NK-92 (cell line): ENCODE measurements at regions not wholly inside any gene's neighbourhood (a gene's known extent, or its start where the extent isn't known, plus 50 kb on each side); places are given as distances from the start of the nearest gene placed in this dataset.

Experiments used
- DNase-seq: peaks from one replicate; lab custom pipeline; 2025; ENCODE audit not compliant: unreplicated experiment; lab: John Stamatoyannopoulos, UW

DNA sequence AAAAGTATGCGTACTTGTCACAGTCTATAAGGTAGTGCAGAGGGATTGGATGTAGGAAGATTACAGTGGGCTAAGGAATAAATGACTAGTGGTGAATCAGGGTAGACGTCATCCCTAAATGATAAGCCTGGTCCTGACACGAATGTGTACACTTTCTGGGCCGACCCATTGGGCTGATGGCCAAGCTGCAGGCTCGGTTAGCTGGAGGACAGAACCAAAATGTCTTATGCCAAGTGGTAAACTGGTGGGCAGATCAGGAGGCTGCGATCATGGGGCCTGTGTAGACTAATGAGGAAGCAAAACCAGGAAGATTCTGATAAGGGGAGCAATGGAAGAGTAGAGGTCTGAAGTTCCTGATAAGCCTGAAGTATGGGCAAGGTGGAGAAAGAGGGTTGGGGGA, 272.8 kb upstream of the GATB start:
- DNase-seq, result no peak

DNA sequence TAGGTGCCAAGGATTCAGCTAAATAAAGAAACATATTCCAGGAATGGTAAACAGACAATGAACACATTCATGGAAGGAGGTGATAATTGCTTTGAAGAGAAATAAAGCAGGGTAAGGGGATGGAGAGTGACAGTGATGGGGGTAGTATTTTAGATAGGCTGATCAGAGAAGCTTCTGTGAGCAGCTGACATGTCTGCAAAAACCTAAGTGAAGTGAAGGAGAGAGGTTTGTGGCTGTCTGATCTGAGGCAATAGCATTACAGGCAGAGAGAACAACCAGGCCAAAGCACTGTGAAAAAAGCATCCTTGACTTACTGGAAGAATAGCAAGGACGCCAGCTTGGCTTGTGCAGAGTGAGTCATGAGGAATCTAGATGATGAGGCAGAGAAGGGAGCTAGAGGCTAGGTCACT, 271.9 kb upstream of the GATB start:
- no peak for DNase-seq

DNA sequence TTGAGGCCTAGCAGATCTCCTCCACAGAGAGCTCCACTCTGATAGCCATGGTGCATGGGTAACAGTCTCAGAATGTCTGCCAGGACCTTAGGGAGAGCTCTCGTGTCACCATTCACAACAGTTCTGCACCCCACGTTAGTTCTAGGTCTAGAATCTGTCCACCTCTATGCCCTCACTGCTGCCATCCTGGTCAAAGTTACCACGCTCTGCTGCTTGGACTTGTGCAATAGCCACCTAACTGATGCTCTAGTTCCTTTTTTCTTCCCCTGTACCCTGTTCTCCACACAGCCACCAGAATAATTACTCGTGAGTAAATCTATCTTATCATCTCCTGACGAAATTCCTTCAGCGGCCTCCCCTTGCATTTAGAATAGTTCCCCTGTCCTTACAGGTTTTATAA, 268.8 kb upstream of the GATB start:
- DNase-seq, result no peak

DNA sequence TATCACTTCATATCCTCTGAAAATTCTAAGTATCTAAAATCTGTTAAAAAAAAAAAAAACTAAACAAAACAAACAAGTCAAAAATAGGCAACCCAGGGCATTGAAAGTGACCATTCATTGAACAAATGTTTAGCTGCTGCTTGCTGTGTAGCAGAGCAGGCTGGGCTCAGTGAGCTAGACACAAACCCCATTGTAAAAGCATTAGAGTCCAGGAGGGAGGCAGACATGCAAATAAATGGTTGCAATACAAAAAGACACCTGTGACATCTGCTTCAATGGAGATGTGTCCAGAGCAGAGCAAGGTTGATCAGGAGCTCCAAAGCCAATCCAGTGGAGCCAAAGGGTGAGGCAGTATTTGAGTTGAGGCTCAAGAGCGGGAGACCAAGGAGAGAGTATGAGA, 267.3 kb upstream of the GATB start:
- DNase-seq, result no peak

DNA sequence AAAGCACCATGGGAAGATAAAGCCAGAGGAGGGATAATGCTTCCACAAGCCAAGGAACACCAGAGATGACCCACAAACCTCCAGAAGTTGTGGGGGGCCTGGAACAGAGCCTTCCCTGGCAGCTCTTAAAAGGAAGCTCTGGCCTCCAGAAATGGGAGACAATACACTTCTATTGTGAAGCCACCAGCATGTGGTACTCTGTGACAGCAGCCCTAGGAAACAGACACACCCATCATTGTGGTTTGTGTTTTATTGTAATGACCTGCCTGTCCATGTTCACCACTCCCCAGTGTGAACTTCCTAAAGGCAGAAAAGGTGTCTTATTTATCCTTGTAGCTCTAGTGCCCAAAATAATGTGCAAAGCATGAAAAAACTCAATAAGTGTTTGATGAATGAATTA, 264.1 kb upstream of the GATB start:
- no peak for DNase-seq

DNA sequence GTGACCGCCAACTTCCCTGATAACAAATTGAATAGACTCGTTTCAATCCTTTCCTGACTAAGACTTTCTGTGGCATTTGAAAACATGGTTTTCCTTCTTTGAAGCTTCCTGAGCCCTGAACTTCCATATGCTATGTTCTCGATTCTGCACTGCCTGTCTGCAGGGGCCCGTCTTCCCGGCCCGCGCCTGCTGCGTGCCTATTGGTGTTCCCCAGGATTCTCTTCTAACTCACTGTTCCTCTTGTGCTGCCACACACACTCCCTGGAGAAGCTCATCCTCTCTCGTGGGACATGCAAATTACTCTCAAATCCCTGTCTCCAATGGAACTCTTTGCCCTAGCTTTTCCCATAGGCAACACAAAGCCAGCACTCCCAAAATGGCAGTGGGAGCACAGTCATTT, 262.9 kb upstream of the GATB start:
- no peak for DNase-seq

DNA sequence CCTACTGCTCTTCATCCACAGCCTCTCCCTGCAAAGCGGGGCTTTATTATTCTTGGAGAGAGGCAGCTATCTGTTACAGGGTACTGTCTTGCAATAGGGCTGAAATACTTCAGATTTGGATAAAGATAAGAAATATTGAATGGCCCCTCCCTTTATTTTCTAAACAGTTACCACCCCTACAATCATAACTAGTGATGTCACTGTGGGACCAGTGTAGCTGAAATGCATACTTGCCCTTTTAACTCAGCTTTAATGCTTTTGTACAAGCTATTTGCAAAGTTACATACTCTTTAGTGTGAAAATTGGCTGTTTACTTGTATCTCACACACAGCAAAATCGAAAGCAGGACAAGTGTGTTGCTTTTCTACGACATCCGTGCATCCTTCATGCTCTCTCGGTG, 261.7 kb upstream of the GATB start:
- no peak for DNase-seq

DNA sequence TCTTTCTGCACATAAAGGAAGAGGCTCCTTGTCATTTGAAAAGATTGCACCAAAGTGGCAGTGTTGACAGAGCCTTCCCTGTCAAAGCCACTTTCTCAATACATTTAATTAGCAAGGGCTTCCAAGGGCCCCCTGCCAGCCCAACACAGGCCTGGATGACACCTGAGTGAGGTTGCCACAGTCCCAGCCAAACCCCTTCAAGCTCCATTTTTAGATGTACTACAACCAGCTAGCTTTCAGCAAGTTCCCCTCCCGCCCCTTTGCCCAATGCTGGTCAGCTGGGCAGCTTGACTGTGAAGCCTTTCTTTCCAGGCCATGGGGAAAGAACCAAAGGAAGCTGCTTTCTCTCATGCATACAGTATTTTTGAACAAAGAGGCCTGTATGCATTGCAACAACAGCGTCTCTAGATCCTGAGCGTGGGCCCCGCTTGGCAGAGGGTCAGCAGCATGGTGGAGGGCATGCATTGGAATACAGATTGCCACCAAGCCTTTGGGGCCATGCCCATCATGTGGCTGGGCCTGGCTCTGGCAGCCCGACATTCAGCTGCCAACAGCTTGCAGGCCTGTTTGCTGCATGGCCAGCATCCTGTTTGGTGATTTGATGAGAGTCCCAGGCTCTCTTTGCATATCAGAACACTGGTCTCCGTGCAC, 261.1 kb upstream of the GATB start:
- DNase-seq, result no peak

DNA sequence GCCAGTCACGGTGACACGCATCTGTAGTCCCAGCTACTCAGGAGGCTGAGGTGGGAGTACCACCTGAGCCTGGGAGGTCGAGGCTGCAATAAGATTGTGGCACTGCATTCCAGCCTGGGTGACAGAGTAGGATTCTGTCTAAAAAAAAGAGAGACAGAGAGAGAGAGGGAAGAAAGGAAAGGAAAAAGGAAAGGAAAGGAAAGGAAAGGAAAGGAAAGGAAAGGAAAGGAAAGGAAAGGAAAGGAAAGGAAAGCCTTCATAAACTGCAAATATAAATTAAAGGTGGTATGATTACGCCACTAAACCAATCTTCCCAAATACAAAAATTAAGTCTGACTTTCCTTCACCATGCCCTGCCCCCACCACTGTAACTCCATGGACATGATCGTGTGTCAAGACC, 259.3 kb upstream of the GATB start:
- DNase-seq, result no peak

DNA sequence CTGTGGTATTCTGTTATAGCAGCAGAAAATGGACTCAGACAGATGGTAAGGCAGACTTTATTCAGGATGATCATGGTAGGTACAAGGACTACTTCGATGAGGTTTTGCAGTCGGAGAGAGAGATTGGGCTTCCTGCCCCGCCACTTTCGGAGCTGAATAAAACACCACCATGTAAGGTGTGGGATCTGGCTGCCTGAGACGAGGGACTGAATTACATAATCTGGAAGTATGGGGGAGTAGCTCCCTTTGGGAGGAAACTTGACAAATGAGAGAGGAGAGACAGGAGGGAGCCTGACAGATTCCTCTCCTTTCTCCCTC, 255.5 kb upstream of the GATB start:
- DNase-seq, result no peak

DNA sequence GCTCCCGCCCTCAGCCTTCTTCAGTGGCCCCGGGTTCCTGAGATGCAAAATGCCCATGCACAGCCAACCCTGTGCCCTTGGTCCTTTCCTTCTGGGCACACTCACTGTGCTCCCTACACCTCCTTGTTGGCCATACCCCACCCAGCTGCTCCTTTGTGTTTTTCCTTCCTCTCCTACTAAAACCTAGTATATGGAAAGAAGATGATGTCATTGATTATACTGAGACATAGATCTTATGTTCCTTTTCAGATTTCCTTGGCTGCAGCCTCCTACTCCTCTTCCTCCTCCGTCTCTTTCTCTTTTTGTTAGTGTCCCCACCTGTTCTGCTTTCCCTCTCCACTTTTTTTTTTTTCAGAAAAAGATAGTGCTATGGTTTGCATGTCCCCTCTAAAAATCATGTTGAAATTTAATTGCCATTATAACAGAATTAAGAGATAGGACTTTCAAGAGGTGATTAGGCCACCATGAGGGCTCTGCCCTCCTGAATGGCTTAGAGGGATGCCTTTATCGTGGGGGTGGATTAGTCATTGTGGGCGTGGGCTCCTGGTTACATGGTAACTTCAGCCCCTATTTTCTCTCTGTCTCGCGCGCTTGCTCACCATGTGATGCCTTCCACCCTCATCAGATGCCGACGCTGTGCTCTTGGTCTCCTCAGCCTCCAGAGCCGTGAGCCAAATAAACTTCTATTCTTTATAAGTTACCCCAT, 254.9 kb upstream of the GATB start:
- DNase-seq, result no peak

DNA sequence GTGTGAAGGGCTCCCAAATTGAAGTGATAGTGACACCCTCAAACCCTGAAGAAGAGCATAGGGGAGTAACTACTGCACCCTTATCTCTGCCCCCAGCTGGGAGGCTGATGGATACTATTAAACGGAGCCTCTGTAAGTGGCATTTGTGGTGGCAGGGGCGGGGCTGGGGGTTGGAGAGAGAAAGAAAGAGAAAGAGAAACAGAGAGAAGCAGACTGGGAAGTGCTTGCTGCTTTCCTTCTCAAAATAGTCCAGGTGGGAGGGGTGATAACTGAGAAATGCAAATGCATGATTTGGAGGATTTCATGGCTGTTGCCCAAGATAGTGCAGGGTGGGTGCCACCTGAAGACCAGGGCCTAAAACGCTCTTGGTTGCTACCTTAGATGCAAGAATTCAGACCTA, 253.5 kb upstream of the GATB start:
- DNase-seq, result no peak

DNA sequence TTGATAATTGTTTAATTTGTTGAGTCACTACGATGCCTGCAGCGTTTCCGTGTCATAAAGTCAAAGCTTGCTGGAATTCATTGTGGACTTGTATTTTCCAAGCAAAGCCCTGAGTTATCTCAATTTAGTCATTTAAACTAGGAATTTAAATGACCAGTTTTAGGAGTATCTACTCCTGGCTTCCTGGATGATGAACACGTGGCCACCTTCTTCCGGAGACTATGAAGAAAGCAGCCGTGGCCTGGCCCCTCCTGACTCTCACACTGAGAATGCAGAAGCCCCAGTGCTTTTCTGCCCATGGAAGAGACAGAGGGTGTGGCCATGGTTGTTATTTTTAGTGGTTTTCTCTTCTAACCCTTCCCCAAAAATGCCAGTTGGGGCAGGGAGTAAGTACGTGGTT, 250.7 kb upstream of the GATB start:
- no peak for DNase-seq

DNA sequence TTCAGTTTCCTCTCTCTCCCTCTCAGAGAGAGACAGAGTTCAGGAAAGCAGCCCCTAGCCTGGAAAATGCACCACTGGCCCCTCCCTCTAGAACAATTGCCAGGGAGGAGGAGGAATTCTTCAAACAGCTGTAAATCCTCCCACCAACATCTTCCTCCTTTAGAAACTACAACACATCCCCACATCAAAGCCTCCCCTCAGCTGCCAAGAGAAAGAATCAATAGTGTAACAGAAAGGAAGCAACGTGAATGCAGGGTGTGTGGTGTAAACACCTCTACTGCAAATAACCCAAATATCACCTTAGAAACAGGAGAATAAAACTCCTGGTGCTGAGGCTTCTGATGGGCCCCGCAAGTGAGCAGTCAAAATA, 249.9 kb upstream of the GATB start:
- no peak for DNase-seq

DNA sequence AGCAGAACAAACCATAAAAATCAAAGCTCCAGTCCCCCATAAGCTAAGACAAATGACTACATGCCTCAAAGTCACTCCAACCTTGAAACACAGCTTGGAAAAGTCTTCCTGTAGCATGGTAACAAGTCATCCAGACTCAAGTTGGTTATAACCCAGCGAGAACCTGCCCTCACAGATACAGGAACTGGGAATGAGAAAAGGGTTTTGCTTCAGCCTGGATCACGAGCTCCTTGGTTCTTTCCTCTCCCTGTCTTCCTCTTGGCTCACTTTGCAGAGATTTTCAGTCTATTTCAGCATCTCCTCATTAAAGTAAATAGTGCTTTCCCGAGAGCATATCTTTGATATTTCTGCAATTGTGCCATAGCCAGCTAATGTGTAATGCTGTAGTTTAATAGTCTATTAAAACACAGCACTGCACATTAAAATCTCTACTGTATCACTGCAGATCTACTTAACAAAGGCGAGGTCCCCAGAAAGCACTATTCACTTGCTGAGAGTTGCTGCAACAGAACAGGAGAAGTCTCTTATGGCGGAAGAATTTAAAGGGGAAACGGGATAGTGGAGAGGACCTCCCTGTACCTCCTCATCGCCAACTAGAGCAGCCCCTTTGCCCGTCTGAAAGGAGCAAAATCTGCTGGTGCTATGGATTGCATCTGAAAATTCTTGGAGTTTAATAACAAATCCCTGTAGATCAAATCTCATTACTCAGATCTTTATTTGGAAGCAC, 249.3 kb upstream of the GATB start:
- DNase-seq, result no peak

DNA sequence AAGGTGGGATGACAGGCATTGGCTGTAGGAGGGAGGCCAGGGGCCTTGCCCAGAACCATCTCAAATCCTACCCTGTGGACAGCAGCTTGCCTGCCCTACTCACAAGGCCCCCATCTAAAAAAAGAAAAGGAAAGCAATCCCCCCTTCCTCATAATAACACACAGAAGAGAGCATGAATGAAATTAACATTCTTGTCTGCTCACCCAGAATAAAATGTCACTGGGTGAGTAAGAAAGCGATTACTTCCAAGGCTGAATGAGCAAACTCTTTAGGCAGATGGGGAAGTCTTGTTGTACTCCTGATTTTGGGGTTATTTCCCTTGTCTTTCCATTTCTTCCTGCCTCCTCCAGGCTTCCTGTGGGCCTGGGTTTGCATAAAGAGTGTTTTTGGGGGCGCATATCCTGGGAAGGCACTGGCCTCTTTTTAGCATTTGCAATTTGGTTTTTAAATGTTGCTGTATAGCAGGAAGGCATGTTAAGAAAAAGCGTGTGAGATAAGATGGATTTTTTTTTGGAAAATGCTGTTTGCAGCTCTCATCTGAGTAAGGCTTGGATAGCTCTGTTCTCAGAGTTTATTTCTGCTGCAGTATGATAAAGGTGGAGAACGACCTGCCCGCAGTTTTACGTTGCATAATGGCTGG, 248.3 kb upstream of the GATB start:
- DNase-seq, result no peak

DNA sequence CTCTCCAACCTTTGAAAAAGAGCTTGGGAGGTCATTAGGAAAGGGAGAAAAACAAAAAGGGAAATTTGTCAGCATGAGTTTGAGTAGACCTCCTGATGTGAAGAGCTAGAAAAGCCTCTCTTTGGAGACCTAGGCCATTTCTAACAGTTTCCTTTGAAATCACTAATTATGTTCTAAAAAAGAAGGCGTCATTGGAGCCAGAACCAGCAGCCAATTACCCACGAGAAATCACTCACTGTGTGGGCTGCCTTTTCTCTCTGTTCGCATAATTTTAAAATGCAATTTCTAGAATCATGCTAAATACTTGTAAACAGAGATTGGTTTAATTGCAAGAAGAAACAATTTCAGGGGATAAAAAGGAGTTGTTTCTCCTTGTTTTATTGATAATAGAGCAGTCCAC, 246.3 kb upstream of the GATB start:
- no peak for DNase-seq

DNA sequence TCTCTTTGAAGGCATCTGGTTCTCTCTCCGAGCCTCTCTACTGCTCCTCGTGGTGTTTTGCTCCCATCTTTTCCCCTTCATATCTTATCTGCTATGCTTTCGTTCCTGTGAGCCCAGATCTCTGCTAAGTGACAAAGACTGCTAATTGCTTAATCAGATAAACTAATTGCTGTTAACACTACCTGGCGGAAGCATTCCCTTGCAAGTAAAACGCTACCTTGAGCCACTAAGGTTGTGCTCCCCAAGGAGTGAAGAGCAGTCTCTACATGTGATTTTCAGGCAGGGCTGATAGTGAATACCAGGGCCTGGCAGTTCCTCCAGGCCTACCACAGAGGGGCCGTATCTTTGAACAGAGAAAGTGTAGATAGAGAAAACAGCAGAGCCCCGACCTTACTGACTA, 244.0 kb upstream of the GATB start:
- no peak for DNase-seq

DNA sequence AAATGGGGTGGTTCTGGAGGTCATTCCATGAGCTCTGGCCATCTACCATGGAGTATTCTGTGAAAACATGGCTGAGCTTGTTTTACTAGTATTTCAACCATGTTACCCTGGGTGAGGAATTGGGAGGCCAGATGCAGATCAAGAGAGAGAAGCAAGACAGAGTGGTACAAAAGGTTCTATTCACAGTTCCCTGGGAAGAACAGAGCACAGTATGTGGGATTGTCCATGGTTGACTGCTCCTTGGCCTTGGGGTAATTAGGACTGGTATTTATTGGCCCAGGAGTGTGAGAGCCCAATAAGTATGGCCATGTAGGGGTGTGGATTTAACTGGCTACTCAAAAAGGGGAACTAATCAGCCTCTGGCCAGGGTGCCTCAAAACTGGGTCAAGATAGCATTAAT, 239.7 kb upstream of the GATB start:
- no peak for DNase-seq

DNA sequence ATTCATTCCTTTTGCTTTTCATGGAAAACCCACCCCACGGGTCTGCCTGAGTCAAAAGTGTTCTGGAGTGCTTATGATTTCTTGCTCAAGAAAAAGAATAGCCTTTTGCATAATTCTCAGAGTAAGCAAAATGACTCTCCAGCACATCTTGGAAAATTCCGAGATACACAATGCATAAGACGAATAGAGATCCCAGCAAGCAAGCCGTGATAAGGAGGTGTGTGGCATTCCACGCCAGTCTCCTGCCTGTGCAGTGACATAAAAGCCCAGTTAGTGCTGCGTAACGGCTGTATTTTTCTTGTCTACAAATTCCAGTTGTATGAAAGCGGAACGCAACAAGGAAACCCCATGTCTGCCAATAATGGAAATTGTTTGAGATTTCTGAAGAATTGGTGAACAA, 237.9 kb upstream of the GATB start:
- DNase-seq, result no peak

DNA sequence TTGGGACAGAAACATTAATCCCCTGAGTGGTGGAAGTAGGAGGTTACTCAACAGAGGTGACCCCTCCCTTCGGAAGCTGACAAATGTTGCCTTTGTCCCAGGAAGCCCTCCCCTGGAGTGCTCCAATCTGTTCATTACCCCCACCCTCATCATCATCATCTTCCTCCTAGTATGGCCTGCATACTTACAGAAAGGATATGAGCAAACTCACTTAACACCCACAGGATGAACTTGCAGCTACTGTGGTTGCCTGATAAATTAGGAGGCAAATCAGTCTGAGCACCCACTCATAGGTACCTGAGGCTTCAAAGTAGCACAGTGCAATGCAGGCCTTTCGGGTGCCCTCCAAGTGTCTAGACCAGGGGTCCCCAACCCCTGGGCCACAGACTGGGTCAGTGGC, 236.7 kb upstream of the GATB start:
- no peak for DNase-seq

DNA sequence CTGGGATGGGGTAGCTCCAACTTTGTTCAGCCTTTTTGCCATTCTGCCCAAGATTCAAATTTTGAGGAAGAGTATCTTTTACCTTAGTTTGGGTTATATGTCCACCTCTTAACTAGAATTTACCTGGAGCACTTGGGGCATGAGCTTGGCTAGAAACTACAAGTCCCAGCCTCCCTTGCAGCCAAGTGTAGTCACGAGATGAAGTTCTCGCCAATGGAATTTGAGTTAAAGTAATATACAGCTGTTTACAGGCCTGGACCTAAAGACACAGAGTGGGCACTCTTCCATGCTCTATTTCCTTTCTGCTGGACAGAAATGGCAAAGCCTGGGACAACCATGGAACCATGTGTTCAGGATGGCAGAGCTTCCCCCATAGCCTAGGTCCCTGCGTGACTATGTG, 233.6 kb upstream of the GATB start:
- DNase-seq, result no peak
